CD4-positive, CD25-positive, alpha-beta regulatory T cell (primary cell): ENCODE measurements at regions not wholly inside any gene's neighbourhood (a gene's known extent, or its start where the extent isn't known, plus 50 kb on each side); places are given as distances from the start of the nearest gene placed in this dataset.

Experiments used
- ATAC-seq, 2 donors: fragments of 150-1000 bp; cut with Tn5 transposase; one replicate each; pipeline ENCODE4 v1.10.0; 2021; ENCODE audit warnings: low read depth in 2 of 2, moderate number of reproducible peaks in 2 of 2, moderate library complexity in 1 of 2
- DNase-seq, 3 donors: peaks; one replicate each; pipeline versions ENCODE4 v3.0.0 to v3.0.0-alpha.2; 2012 to 2022; ENCODE audit warnings: mixed read lengths in 1 of 3
- H3K27ac ChIP-seq: one replicate; pipeline ENCODE4 v1.7.0; 2013; ENCODE audit warnings: mild to moderate bottlenecking, low read length; ENCODE audit not compliant: insufficient read depth, poor library complexity, severe bottlenecking
- H3K27me3 ChIP-seq: one replicate; pipeline ENCODE4 v1.7.0; 2013; ENCODE audit warnings: low read length; ENCODE audit not compliant: control insufficient read depth, insufficient read depth
- H3K36me3 ChIP-seq: one replicate; pipeline ENCODE4 v1.7.0; 2013; ENCODE audit warnings: mild to moderate bottlenecking, low read length, moderate library complexity; ENCODE audit not compliant: control insufficient read depth, insufficient read depth
- H3K4me1 ChIP-seq: 2 replicates; pipeline ENCODE4 v1.7.0; 2013; ENCODE audit warnings: mild to moderate bottlenecking, low read length; ENCODE audit not compliant: insufficient read depth, control insufficient read depth, poor library complexity, severe bottlenecking
- H3K4me3 ChIP-seq: one replicate; pipeline ENCODE4 v1.7.0; 2013; ENCODE audit warnings: low read depth, mild to moderate bottlenecking, low read length, moderate library complexity
- H3K9me3 ChIP-seq, 2 experiments: 1 replicate in 1 of 2; 2 replicates in 1 of 2; pipeline ENCODE4 v1.7.0; 2013; ENCODE audit warnings: low read length in 2 of 2, mild to moderate bottlenecking in 1 of 2, moderate library complexity in 1 of 2; ENCODE audit not compliant: control insufficient read depth in 2 of 2
- H3K27ac Mint-ChIP-seq, 3 donors: one replicate each; pipeline ENCODE4 v1.8.0; 2020 to 2022; ENCODE audit warnings: mild to moderate bottlenecking in 3 of 3, mixed read lengths in 3 of 3, moderate library complexity in 2 of 3
- H3K27me3 Mint-ChIP-seq: one replicate; pipeline ENCODE4 v1.8.0; 2022; ENCODE audit warnings: mild to moderate bottlenecking, mixed read lengths
- H3K36me3 Mint-ChIP-seq: one replicate; pipeline ENCODE4 v1.8.0; 2020; ENCODE audit warnings: mixed read lengths
- H3K4me1 Mint-ChIP-seq, 4 donors: one replicate each; pipeline ENCODE4 v1.8.0; 2020 to 2022; ENCODE audit warnings: mixed read lengths in 4 of 4, mild to moderate bottlenecking in 1 of 4
- H3K4me3 Mint-ChIP-seq, 4 donors: one replicate each; pipeline ENCODE4 v1.8.0; 2020 to 2022; ENCODE audit warnings: mild to moderate bottlenecking in 4 of 4, mixed read lengths in 4 of 4, moderate library complexity in 3 of 4
- H3K9me3 Mint-ChIP-seq, 7 donors: one replicate each; pipeline ENCODE4 v1.8.0; 2020 to 2022; ENCODE audit warnings: mixed read lengths in 7 of 7, mild to moderate bottlenecking in 3 of 7, moderate library complexity in 2 of 7

DNA sequence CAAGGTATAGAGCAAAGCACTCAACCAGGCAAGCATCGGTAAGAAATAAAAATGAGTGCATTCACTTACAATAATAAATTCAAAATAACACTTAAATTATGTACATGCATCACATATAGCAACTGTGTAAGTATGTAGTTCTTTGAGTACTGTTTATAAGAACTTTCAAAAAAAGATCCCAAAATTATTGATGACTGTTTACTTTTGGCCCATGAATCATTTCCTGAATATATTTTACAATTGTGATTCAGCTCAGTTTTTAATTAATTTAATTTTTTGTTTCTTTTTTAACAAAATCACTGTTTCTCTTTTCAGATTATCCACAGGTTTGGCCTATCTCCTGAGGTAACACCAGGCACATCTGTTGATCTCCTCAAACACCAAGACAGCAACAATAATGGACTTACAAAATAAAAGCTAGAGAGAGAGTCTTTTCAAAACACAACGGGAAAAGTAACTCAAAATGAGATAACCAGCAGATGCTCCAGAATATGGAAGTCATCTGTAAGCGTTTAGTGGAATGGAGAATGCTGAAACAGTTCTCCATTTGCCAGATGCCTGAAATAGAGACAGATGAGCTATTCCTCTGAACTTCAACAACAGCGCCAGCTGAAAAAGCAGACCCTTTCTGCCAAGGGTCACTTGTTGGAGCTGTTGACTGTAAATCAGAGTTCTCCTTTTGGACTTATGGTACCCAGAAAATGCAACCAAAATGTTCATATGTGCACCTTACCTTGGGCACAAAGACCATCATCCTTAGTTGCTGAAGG, 348.6 kb upstream of the RGMB start:
- H3K36me3 Mint-ChIP-seq, result no peaks in the 10 kb centered on the region
- H3K4me3 Mint-ChIP-seq, result peak overlapping the region in 1 of 4 donors; percentile 27
- no peak for DNase-seq
- Histone ChIP-seq H3K9me3 (no peaks in the 10 kb centered on the region), H3K27me3 (no peaks in the 10 kb centered on the region), H3K4me3 (no peak overlapping the region), H3K27ac (no peak overlapping the region), H3K36me3 (no peaks in the 10 kb centered on the region), H3K4me1 (no peaks in the 10 kb centered on the region)
- peaks cover 5% of the 10 kb centered on the region for H3K27me3 Mint-ChIP-seq
- ATAC-seq, result no peak
- peaks cover 0 to 2% (median 0%) of the 10 kb centered on the region in 7 donors for H3K9me3 Mint-ChIP-seq
- H3K27ac Mint-ChIP-seq, result no peak overlapping the region
- H3K4me1 Mint-ChIP-seq, result no peaks in the 10 kb centered on the region

DNA sequence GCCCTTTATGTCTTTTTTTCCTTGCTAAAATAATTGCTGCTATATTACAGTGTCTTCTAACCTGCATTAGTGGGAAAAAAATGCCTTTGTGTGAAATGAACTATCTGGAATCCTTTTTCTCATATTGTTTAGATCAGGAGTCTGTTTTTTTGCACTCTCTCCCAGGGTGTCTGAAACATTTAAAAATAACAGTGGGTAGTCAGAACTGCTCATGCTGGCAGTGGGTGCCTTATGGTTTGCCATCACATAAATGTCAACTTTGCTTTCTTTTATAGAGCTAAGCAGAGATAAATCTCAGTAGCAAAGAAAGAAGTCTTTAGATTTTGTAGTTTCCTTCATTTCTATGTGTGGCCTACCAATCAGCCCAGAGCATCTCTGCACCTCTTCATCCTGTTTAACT, 347.8 kb upstream of the RGMB start:
- Mint-ChIP-seq H3K36me3 (no peaks in the 10 kb centered on the region), H3K27ac (no peak overlapping the region), H3K4me3 (no peak overlapping the region), H3K27me3 (peaks cover 8% of the 10 kb centered on the region), H3K9me3 (peaks cover 0 to 2% (median 0%) of the 10 kb centered on the region in 7 donors), H3K4me1 (no peaks in the 10 kb centered on the region)
- Histone ChIP-seq H3K27ac (no peak overlapping the region), H3K4me1 (no peaks in the 10 kb centered on the region), H3K27me3 (no peaks in the 10 kb centered on the region), H3K36me3 (no peaks in the 10 kb centered on the region), H3K4me3 (no peak overlapping the region), H3K9me3 (no peaks in the 10 kb centered on the region)
- ATAC-seq (no peak), DNase-seq (no peak)

- no peak overlapping the region for H3K4me3 Mint-ChIP-seq
- no peaks in the 10 kb centered on the region for H3K36me3 Mint-ChIP-seq
- H3K27ac Mint-ChIP-seq, result no peak overlapping the region
Measured at GRCh38 chr5:98428806-98429205, 344.7 kb upstream of the RGMB start.

GRCh38 chr5:98432378-98432777, 341.1 kb upstream of the RGMB start:
- H3K36me3 Mint-ChIP-seq, result no peaks in the 10 kb centered on the region
- Histone ChIP-seq H3K36me3 (no peaks in the 10 kb centered on the region), H3K4me3 (no peak overlapping the region), H3K27ac (no peak overlapping the region), H3K9me3 (no peaks in the 10 kb centered on the region), H3K4me1 (no peaks in the 10 kb centered on the region), H3K27me3 (no peaks in the 10 kb centered on the region)
- H3K4me1 Mint-ChIP-seq, result no peaks in the 10 kb centered on the region
- H3K4me3 Mint-ChIP-seq, result no peak overlapping the region
- DNase-seq (no peak), ATAC-seq (no peak)
- no peaks in the 10 kb centered on the region for H3K9me3 Mint-ChIP-seq
- peaks cover 4% of the 10 kb centered on the region for H3K27me3 Mint-ChIP-seq
- no peak overlapping the region for H3K27ac Mint-ChIP-seq

More at GRCh38 chr5:98428806-98429205, 344.7 kb upstream of the RGMB start:
- ATAC-seq (no peak), DNase-seq (peak in 1 of 3 donors; percentile 5)
- no peaks in the 10 kb centered on the region for H3K4me1 Mint-ChIP-seq
- Histone ChIP-seq H3K4me1 (no peaks in the 10 kb centered on the region), H3K9me3 (no peaks in the 10 kb centered on the region), H3K36me3 (no peaks in the 10 kb centered on the region), H3K27me3 (no peaks in the 10 kb centered on the region), H3K27ac (no peak overlapping the region), H3K4me3 (no peak overlapping the region)
- no peaks in the 10 kb centered on the region for H3K9me3 Mint-ChIP-seq
- H3K27me3 Mint-ChIP-seq, result peaks cover 4% of the 10 kb centered on the region

GRCh38 chr5:98433022-98433421, 340.4 kb upstream of the RGMB start:
- Histone ChIP-seq H3K27me3 (no peaks in the 10 kb centered on the region), H3K4me3 (no peak overlapping the region), H3K9me3 (no peaks in the 10 kb centered on the region), H3K27ac (no peak overlapping the region), H3K4me1 (no peaks in the 10 kb centered on the region), H3K36me3 (no peaks in the 10 kb centered on the region)
- H3K27ac Mint-ChIP-seq, result no peak overlapping the region
- H3K27me3 Mint-ChIP-seq, result peaks cover 4% of the 10 kb centered on the region
- ATAC-seq, result no peak
- H3K36me3 Mint-ChIP-seq, result no peaks in the 10 kb centered on the region
- DNase-seq, result no peak
- no peak overlapping the region for H3K4me3 Mint-ChIP-seq
- no peaks in the 10 kb centered on the region for H3K9me3 Mint-ChIP-seq
- H3K4me1 Mint-ChIP-seq, result no peaks in the 10 kb centered on the region

GRCh38 chr5:98433673-98434072, 339.8 kb upstream of the RGMB start:
- no peak overlapping the region for H3K27ac ChIP-seq
- no peaks in the 10 kb centered on the region for H3K4me1 ChIP-seq
- no peak overlapping the region for H3K4me3 ChIP-seq
- no peaks in the 10 kb centered on the region for H3K36me3 Mint-ChIP-seq
- H3K9me3 Mint-ChIP-seq, result no peaks in the 10 kb centered on the region
- H3K27me3 Mint-ChIP-seq, result peaks cover 4% of the 10 kb centered on the region
- no peak overlapping the region for H3K27ac Mint-ChIP-seq
- H3K27me3 ChIP-seq, result no peaks in the 10 kb centered on the region
- DNase-seq (no peak), ATAC-seq (no peak)
- H3K9me3 ChIP-seq, result no peaks in the 10 kb centered on the region
- no peak overlapping the region for H3K4me3 Mint-ChIP-seq
- H3K36me3 ChIP-seq, result no peaks in the 10 kb centered on the region
- H3K4me1 Mint-ChIP-seq, result no peaks in the 10 kb centered on the region

GRCh38 chr5:98436667-98437066, 336.8 kb upstream of the RGMB start:
- no peak overlapping the region for H3K27ac Mint-ChIP-seq
- no peak for DNase-seq
- ATAC-seq, result no peak
- Histone ChIP-seq H3K9me3 (peaks cover 0 to 5% of the 10 kb centered on the region in 2 experiments), H3K4me3 (no peak overlapping the region), H3K27me3 (no peaks in the 10 kb centered on the region), H3K4me1 (no peaks in the 10 kb centered on the region), H3K36me3 (no peaks in the 10 kb centered on the region), H3K27ac (no peak overlapping the region)
- H3K4me3 Mint-ChIP-seq, result no peak overlapping the region
- no peaks in the 10 kb centered on the region for H3K36me3 Mint-ChIP-seq
- no peaks in the 10 kb centered on the region for H3K27me3 Mint-ChIP-seq
- H3K4me1 Mint-ChIP-seq, result no peaks in the 10 kb centered on the region
- peaks cover 0 to 8% (median 2%) of the 10 kb centered on the region in 7 donors for H3K9me3 Mint-ChIP-seq

DNA sequence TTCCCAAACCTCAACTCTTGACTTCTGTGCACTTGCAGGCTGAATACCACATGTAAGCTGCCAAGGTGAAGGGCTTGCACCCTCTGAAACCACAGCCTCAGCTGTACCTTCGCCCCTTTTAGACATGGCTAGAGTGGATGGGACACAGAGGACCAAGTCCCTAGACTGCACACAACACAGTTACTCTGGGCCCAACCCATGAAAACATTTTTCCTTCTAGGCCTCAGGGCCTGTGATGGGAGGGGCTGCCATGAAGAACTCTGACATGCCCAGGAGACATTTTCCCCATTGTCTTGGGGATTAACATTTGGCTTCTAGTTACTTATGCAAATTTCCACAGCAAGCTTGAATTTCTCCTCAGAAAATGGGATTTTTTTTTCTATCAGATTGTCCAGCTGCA, 331.0 kb upstream of the RGMB start:
- Mint-ChIP-seq H3K9me3 (peaks cover 0 to 22% (median 9%) of the 10 kb centered on the region in 7 donors), H3K4me1 (no peaks in the 10 kb centered on the region), H3K4me3 (no peak overlapping the region), H3K36me3 (no peaks in the 10 kb centered on the region), H3K27me3 (no peaks in the 10 kb centered on the region), H3K27ac (no peak overlapping the region)
- Histone ChIP-seq H3K4me3 (no peak overlapping the region), H3K9me3 (peaks cover 4 to 5% of the 10 kb centered on the region in 2 experiments), H3K4me1 (no peaks in the 10 kb centered on the region), H3K36me3 (no peaks in the 10 kb centered on the region), H3K27me3 (no peaks in the 10 kb centered on the region), H3K27ac (no peak overlapping the region)
- DNase-seq (no peak), ATAC-seq (no peak)
